T47D (cell line): ENCODE measurements at regions not wholly inside any gene's neighbourhood (a gene's known extent, or its start where the extent isn't known, plus 50 kb on each side); places are given as distances from the start of the nearest gene placed in this dataset.
A peak's percentile ranks its signal among the peaks of the same experiment; 100 is the strongest.
"Not testable (repeated sequence)": the region's sequence is repeated elsewhere in the genome, so short reads cannot be mapped to it uniquely, and the experiment has no call there.

Experiments
- DNase-seq, 2 experiments: peaks; one replicate each; pipeline versions ENCODE4 v3.0.0 to v3.0.0-alpha.2; 2011 to 2012; ENCODE audit warnings: low read depth in 1 of 2, low spot score in 1 of 2
- JUND ChIP-seq: IDR thresholded peaks from 2 replicates; pipeline ENCODE4 v1.6.1; 2012; ENCODE audit warnings: low read depth
- in situ Hi-C: cut with HindIII; loops from 2 replicates; pipeline ENCODE4 v1.10.0; 2016; ENCODE audit warnings: low sequenced_read_pairs, low pct_unique_long_range_greater_than_20kb

DNA sequence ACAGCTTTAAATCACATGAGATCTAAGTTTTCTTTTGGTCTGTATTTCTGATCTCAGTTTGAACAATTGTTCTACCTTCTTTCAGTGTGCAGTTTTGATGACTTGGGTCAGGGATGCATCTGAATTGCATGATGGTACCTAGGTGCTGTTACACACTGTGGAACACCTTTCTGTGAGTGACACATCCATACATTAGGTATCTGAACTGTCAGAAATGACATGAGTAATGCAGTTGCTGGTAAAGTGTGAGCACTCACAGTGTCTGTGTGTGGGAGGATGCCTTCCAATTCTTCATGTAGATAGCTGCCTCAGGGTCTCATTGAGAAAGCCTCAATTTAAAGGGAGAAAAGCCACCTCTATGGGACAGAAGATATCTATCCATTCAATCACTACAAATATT, 411.9 kb downstream of the PPARGC1A start:
- DNase-seq, result no peak
- in situ Hi-C loops, result no loop called here
- TF ChIP-seq JUND, result no peak

DNA sequence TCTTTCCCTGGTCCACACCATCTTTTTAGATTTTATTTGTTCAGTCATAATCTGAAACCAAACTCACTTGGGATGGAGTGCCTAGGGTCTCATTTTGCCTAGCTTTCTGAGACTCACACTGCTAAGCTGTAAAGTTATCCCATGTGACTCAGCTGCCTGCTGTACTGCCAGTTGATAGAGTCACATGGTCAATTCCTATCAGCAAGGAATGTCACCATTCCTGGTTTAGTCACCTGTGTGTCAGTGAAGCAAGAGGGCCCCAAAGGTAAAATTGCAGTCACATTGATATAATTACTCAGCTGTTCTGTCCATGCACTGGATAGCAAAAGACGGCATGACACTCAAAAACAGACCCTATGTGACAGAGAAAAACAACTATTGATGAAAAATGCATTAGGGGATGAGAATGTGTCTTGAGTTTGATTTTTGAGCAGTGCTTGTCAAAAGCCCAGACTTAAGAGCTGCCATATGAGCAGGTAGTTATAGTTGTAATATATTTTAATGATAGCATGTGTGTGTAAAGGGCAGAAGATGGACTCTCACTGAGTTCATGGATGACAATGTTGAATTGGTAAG, 413.2 kb downstream of the PPARGC1A start:
- TF ChIP-seq JUND, result no peak
- DNase-seq, result peak in 1 of 2 experiments; percentile 19
- in situ Hi-C loops, result no loop called here

- in situ Hi-C loops, result no loop called here
- DNase-seq, result no peak
- no peak for TF ChIP-seq JUND
Measured at GRCh38 chr4:23463071-23463470, 426.8 kb downstream of the PPARGC1A start.

GRCh38 chr4:23458054-23458453, 431.8 kb downstream of the PPARGC1A start:
- no peak for TF ChIP-seq JUND
- in situ Hi-C loops, result no loop called here
- peak in 1 of 2 experiments; percentile 11 for DNase-seq

DNA sequence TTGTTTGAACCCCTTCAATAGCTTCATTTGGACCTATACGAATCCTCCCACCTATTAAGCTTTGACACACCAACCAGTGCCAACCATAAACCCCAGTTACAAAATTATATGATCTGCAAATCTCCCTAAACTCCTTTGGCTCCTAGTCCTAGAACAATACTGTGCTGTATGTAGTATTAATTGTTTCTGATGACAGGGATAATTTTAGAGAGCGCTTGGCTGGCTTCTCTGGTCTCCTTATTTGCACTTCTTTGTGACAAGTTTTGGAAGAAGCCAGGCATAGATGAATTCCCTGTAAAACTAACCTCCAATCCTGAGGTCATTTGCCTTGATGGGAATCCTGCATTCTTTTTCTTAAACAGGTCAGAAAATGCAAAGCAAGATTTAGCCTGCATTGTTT, 433.0 kb downstream of the PPARGC1A start:
- in situ Hi-C loops, result no loop called here
- TF ChIP-seq JUND, result no peak
- DNase-seq, result no peak

- TF ChIP-seq JUND, result no peak
- in situ Hi-C loops, result no loop called here
- peak in 1 of 2 experiments; percentile 56 for DNase-seq
Measured at GRCh38 chr4:23455456-23456158, 434.2 kb downstream of the PPARGC1A start.

DNA sequence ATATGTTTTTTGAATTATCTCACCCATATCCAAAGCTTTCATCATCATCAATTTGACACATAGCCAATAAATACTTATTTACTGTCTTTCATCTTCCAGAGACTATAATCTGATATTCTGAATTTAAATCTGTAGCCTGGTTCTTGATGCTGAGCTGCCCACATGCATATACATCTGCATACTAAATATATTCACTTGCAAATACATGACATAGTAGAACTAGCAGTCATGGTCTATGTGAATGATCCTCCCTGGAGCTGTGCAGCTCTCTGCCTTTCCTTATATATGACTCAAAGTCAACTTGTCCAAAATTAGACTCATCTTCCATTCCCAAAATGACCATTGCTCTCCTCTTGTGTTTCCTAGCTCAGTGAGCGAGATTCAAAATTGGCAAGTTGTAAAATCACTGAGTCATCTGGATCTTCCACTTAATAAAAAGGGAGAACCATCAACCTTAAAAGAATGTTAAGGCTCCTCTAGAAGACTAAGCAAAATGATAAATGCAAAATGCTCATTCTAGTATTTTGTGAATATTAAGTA, 448.2 kb downstream of the PPARGC1A start:
- DNase-seq, result no peak
- no peak for TF ChIP-seq JUND
- in situ Hi-C loops, result no loop called here

DNA sequence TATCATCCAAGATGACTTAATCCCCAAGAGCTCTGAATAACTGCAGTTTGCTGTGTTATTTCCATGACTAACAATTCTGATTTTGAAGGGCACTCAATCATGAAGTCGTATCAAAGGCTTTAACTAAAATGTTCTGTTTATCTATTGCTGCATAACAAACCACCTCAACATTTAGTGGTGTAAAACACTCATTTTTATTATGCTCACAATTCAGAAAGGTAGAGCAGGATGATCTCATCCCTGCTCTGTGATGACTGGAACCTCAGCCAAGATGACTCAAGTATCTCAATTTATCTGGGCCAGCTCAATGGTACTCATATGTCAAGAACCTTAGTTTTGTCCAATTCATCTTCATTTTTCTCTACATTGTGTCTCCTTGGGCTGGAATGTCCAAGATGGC, 451.1 kb downstream of the PPARGC1A start:
- in situ Hi-C loops, result no loop called here
- DNase-seq, result no peak
- TF ChIP-seq JUND, result no peak

- in situ Hi-C loops, result no loop called here
- DNase-seq, result no peak
- no peak for TF ChIP-seq JUND
Measured at GRCh38 chr4:23429497-23429896, 460.4 kb downstream of the PPARGC1A start.

DNA sequence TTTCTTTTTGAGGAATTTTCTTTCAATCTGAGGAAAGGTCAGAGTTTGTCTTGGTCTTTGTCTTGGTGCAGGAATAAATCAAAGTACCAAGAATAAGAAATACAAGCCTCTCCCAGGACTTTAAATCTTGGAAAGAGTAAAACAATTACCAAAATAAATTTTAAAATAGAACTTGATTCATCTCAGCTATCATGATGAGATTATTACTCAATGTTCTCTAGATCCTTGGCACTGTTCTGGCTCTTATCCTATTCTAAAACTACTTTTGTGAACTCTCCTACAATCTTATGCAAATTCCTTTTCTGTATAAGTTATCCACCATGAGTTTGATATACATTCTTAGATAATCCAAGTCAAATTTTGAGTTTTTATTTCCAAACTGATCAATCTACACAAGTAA, 464.3 kb downstream of the PPARGC1A start:
- no peak for DNase-seq
- TF ChIP-seq JUND, result no peak
- in situ Hi-C loops, result no loop called here

- TF ChIP-seq JUND, result no peak
- in situ Hi-C loops, result no loop called here
- no peak for DNase-seq
Measured at GRCh38 chr4:23423540-23423939, 466.3 kb downstream of the PPARGC1A start.

GRCh38 chr4:23422878-23423277, 467.0 kb downstream of the PPARGC1A start:
- TF ChIP-seq JUND, result no peak
- DNase-seq, result no peak
- in situ Hi-C loops, result no loop called here

- DNase-seq, result no peak
- in situ Hi-C loops, result no loop called here
- TF ChIP-seq JUND, result no peak
Measured at GRCh38 chr4:23413631-23414030, 476.2 kb downstream of the PPARGC1A start.

- no peak for TF ChIP-seq JUND
- DNase-seq, result no peak
- in situ Hi-C loops, result no loop called here
Measured at GRCh38 chr4:23412701-23413100, 477.1 kb downstream of the PPARGC1A start.

GRCh38 chr4:23408913-23409312, 480.9 kb downstream of the PPARGC1A start:
- DNase-seq, in situ Hi-C loops: not testable (repeated sequence)
